Lower leg skin (tissue), 3 donors: ENCODE measurements at regions not wholly inside any gene's neighbourhood (a gene's known extent, or its start where the extent isn't known, plus 50 kb on each side); places are given as distances from the start of the nearest gene placed in this dataset.

Experiments
- CTCF ChIP-seq, 3 donors: fragments of 450-650 bp; IDR thresholded peaks; one replicate each; pipeline ENCODE4 v1.5.1; 2016; ENCODE audit warnings: antibody characterized with exemption in 3 of 3, mild to moderate bottlenecking in 3 of 3, moderate library complexity in 2 of 3
- POLR2A ChIP-seq, 2 donors: fragments of 450-650 bp; IDR thresholded peaks; one replicate each; pipeline ENCODE4 v1.6.1; 2016 to 2017; ENCODE audit warnings: antibody characterized with exemption in 2 of 2, mild to moderate bottlenecking in 1 of 2, moderate library complexity in 1 of 2

- TF ChIP-seq CTCF (IDR thresholded peaks at IDR 0.05), result no peak
- no peak for TF ChIP-seq POLR2A (IDR thresholded peaks at IDR 0.05)
Observed at GRCh38 chr14:26863736-26864135, 265.9 kb upstream of the NOVA1 start.
